ENCODE measurements at regions not wholly inside any gene's neighbourhood (a gene's known extent, or its start where the extent isn't known, plus 50 kb on each side); places are given as distances from the start of the nearest gene placed in this dataset.

DNA sequence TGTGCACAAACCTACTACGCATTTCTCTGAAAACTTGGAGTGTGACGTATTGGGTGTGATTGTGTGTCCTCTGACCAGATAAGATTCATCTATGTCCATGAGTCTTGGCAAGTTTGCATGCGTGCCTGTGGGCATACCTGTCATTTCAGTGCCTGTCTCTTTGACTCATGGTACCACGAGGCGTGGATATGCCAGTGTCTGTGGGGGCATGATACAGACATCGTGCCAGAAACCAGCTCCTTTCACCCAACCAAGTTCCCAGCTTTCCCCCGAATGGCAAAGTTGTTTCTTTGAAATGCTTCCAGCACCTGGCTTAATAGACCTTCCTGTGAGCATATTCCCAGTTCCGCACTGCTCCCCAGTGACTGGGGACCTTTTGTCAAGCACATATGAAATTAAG, 241.9 kb upstream of the MVB12B start:
- no peak overlapping the region for H3K4me3 Mint-ChIP-seq
- no peak for DNase-seq
- H3K9me3 Mint-ChIP-seq = peaks cover 6% of the 10 kb centered on the region
- no peaks in the 10 kb centered on the region for H3K4me1 Mint-ChIP-seq
- TF ChIP-seq, protein P1, sequence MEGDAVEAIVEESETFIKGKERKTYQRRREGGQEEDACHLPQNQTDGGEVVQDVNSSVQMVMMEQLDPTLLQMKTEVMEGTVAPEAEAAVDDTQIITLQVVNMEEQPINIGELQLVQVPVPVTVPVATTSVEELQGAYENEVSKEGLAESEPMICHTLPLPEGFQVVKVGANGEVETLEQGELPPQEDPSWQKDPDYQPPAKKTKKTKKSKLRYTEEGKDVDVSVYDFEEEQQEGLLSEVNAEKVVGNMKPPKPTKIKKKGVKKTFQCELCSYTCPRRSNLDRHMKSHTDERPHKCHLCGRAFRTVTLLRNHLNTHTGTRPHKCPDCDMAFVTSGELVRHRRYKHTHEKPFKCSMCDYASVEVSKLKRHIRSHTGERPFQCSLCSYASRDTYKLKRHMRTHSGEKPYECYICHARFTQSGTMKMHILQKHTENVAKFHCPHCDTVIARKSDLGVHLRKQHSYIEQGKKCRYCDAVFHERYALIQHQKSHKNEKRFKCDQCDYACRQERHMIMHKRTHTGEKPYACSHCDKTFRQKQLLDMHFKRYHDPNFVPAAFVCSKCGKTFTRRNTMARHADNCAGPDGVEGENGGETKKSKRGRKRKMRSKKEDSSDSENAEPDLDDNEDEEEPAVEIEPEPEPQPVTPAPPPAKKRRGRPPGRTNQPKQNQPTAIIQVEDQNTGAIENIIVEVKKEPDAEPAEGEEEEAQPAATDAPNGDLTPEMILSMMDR (IDR thresholded peaks at IDR 0.05) = no peak
- H3K27me3 Mint-ChIP-seq (ENCODE audit: low read depth, poor library complexity) = peaks cover 52% of the 10 kb centered on the region
- H3K36me3 Mint-ChIP-seq (ENCODE audit: low read depth) = no peaks in the 10 kb centered on the region
- H3K27ac Mint-ChIP-seq = no peak overlapping the region

DNA sequence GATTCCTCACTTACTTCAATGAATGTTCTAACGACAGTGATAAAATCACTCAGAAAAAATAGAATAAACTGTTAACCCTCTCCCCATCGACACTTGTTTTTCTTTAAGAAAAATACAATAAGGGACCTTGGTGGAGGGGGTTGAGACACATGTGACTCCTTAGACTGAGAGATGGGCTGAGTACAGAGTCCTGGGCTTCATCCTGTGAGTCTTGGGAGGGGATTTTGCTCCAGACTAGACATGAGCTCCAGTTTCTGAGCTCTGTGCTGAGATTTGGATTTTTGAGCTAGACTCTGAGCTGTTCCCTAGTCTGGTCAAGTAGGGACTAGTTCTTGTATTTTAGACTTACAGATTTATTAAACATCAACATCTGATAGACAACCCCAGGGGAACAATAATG, 241.5 kb upstream of the MVB12B start:
- Mint-ChIP-seq H3K4me1 (peaks cover under 1% of the 10 kb centered on the region), H3K36me3 (ENCODE audit: low read depth) (no peaks in the 10 kb centered on the region), H3K4me3 (no peak overlapping the region), H3K27ac (no peak overlapping the region), H3K27me3 (ENCODE audit: low read depth, poor library complexity) (peaks cover 52% of the 10 kb centered on the region), H3K9me3 (peaks cover 1% of the 10 kb centered on the region)
- no peak for DNase-seq
- TF ChIP-seq, protein P1 (IDR thresholded peaks at IDR 0.05) = no peak

DNA sequence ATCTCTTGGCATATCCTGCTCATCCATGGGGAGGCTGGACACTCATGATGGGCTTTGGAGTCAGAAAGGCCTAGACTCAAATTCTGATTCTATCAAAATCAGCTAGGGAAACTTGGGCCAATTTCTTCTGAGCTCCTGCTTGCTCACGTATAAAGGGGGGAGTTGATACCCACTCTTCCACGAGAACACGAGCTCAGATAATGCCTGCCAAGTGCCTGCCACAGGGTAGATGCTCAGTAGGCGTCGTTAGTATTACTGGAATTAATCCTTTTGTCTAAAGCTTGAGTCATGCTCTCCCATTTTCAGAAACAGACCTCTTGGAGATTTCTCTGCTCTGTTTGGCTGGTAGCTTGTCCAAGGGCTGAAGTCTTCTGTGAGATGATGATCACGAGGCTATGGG, 238.3 kb upstream of the MVB12B start:
- TF ChIP-seq, protein P1 (IDR thresholded peaks at IDR 0.05) = no peak
- no peak overlapping the region for H3K4me3 Mint-ChIP-seq
- H3K27ac Mint-ChIP-seq = no peak overlapping the region

DNA sequence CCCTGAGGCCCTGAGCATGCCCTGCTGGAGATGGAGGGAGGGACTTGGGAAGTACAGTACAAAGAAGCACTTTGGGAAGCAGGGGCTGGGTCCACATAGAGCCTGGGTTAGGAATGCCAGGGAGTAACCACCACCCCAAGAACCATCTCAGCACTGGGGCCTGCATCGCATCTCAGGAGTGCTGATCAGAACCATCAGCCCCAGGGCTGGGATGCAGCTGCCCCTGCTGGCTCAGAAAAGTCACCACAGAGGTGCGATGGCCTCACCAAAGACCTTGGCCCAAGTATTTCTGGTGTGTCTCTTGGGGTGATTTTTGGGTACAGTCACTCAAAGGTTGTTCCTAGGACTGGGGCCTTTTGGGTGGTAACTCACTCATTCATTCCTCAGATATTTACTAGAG, 236.8 kb upstream of the MVB12B start:
- Mint-ChIP-seq H3K27ac (no peak overlapping the region), H3K36me3 (ENCODE audit: low read depth) (no peaks in the 10 kb centered on the region), H3K4me3 (no peak overlapping the region), H3K9me3 (no peaks in the 10 kb centered on the region), H3K4me1 (peaks cover 6% of the 10 kb centered on the region), H3K27me3 (ENCODE audit: low read depth, poor library complexity) (peaks cover 36% of the 10 kb centered on the region)
- DNase-seq = no peak
- TF ChIP-seq, protein P1 (IDR thresholded peaks at IDR 0.05) = no peak

More for the DNA sequence above, 238.3 kb upstream of the MVB12B start:
- H3K4me1 Mint-ChIP-seq = peaks cover 6% of the 10 kb centered on the region
- no peak for DNase-seq
- no peaks in the 10 kb centered on the region for H3K36me3 Mint-ChIP-seq (ENCODE audit: low read depth)
- no peaks in the 10 kb centered on the region for H3K9me3 Mint-ChIP-seq
- peaks cover 46% of the 10 kb centered on the region for H3K27me3 Mint-ChIP-seq (ENCODE audit: low read depth, poor library complexity)

DNA sequence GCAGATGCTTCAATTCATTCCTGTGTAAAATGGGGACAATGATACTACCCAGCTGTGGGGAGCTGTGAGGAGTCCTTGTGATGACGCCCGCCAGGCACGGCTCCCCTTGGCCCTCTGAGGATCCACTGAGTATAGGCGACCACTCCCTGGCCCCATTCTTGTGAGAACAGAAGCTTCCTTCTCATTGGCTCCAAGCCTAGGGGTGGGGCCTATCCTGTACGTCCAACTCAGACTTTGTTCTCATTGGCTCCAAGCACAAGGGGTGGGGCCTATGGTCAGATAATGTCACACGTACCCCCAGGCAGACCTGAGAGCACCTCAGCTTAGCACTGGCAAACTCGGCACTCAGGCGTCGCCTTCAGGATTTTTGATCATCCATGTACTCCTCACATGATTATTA, 232.9 kb upstream of the MVB12B start:
- H3K36me3 Mint-ChIP-seq (ENCODE audit: low read depth) = no peaks in the 10 kb centered on the region
- no peaks in the 10 kb centered on the region for H3K9me3 Mint-ChIP-seq
- H3K27ac Mint-ChIP-seq = no peak overlapping the region
- no peak for DNase-seq
- H3K27me3 Mint-ChIP-seq (ENCODE audit: low read depth, poor library complexity) = peaks cover 15% of the 10 kb centered on the region
- H3K4me1 Mint-ChIP-seq = peaks cover 6% of the 10 kb centered on the region
- no peak overlapping the region for H3K4me3 Mint-ChIP-seq
- TF ChIP-seq, protein P1 (IDR thresholded peaks at IDR 0.05) = no peak

DNA sequence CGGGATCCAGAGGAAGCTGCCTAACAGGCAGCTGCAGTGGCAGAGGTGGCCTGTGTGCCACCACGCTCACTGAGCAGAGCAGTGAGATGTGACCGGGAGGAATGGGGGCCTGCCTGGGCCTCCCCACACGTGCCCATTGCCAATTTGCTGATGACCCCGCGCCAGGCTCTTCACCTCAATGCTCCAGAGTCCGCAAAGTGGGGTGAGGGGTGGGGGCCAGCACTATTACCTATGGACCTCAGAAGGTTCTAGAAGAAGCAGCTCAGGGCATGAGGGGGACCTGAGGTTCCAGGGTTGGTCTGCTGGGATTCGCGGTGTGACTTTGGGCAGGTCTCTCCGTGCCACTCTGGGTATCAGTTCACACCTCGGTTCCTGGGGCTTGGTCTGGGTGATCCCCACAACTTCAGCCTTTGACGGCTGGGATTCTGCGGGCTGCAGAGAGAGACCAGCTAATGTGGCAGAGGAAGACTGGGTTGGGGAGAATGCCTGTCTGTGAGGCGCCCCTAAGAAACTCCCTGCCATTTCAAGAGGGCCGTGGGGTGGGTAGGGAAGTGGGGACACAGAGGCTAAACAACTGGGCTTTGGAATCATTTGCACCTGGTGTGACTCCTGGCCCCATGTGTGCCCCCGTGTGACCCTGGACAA, 231.0 kb upstream of the MVB12B start:
- no peak overlapping the region for H3K27ac Mint-ChIP-seq
- no peak overlapping the region for H3K4me3 Mint-ChIP-seq
- peaks cover 4% of the 10 kb centered on the region for H3K9me3 Mint-ChIP-seq
- peaks cover under 1% of the 10 kb centered on the region for H3K4me1 Mint-ChIP-seq
- peaks cover 9% of the 10 kb centered on the region for H3K27me3 Mint-ChIP-seq (ENCODE audit: low read depth, poor library complexity)
- DNase-seq = no peak
- H3K36me3 Mint-ChIP-seq (ENCODE audit: low read depth) = no peaks in the 10 kb centered on the region
- TF ChIP-seq, protein P1 (IDR thresholded peaks at IDR 0.05) = no peak

Measured in nephron progenitor cell (in vitro differentiated cells).